ENCODE measurements at regions not wholly inside any gene's neighbourhood (a gene's known extent, or its start where the extent isn't known, plus 50 kb on each side); places are given as distances from the start of the nearest gene placed in this dataset.

GRCh38 chr1:239810061-239810481, 281.6 kb upstream of the FMN2 start:
- Histone ChIP-seq H3K4me3 (no peak overlapping the region), H3K27ac (no peak overlapping the region), H3K9me3 (no peaks in the 10 kb centered on the region), H3K36me3 (replicated peaks in 1 of 2; ENCODE audit: insufficient read depth in 1 of 2, low read depth in 2 of 2) (no peaks in the 10 kb centered on the region), H3K27me3 (no peaks in the 10 kb centered on the region), H3K4me1 (no peaks in the 10 kb centered on the region)
- no peak for DNase-seq
- no peak for ATAC-seq
- WGBS, 2 donors = 76 to 89% methylated on average over 8 of the region's 8 CpGs
- intact Hi-C loops (cut with DNase I) = no loop called here
- TF ChIP-seq POLR2A (IDR thresholded peaks at IDR 0.05) = no peak
- TF ChIP-seq, protein P1, sequence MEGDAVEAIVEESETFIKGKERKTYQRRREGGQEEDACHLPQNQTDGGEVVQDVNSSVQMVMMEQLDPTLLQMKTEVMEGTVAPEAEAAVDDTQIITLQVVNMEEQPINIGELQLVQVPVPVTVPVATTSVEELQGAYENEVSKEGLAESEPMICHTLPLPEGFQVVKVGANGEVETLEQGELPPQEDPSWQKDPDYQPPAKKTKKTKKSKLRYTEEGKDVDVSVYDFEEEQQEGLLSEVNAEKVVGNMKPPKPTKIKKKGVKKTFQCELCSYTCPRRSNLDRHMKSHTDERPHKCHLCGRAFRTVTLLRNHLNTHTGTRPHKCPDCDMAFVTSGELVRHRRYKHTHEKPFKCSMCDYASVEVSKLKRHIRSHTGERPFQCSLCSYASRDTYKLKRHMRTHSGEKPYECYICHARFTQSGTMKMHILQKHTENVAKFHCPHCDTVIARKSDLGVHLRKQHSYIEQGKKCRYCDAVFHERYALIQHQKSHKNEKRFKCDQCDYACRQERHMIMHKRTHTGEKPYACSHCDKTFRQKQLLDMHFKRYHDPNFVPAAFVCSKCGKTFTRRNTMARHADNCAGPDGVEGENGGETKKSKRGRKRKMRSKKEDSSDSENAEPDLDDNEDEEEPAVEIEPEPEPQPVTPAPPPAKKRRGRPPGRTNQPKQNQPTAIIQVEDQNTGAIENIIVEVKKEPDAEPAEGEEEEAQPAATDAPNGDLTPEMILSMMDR (IDR thresholded peaks at IDR 0.05) = no peak

DNA sequence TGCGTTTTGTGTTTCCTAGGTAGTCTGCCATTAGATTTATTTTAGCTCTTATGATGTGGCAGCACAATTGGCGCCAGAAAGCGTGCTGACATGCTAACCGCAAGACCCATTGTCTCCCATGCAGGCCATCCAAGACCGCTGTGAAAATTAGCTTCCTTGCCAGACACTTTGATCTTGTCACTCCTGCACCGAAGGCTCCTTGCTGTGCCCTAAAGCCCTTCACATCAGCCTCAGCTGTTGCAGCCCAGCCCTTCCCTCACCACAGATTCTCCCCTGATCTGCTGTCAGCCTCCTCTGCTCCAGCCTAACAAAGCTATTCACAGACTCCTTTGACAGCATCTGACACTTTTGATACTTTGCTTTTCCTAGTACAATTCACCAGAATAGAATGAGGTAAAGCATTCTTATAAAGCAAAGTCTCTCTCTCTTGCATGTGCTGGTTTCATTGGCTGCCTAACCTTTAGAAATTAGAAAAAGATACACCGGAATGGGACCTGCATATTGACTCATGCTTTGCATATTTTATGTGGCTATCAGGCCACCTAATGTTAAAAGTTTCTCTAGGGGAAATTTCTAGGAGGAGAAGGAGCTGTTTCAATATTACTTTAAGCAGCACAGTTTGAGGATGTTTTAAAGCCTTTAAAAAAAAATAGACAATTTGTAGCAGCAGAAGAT, 280.3 kb upstream of the FMN2 start:
- no peak for TF ChIP-seq POLR2A (IDR thresholded peaks at IDR 0.05)
- TF ChIP-seq, protein P1 (IDR thresholded peaks at IDR 0.05) = no peak
- ATAC-seq (no peak), DNase-seq (no peak)
- H3K9me3 ChIP-seq = no peaks in the 10 kb centered on the region
- H3K4me1 ChIP-seq = no peaks in the 10 kb centered on the region
- WGBS, 2 donors = 83 to 94% methylated on average over 7 of the region's 7 CpGs
- no peaks in the 10 kb centered on the region for H3K27me3 ChIP-seq
- H3K27ac ChIP-seq = no peak overlapping the region
- no peak overlapping the region for H3K4me3 ChIP-seq
- no peaks in the 10 kb centered on the region for H3K36me3 ChIP-seq (replicated peaks in 1 of 2; ENCODE audit: insufficient read depth in 1 of 2, low read depth in 2 of 2)
- intact Hi-C loops (cut with DNase I) = no loop called here

DNA sequence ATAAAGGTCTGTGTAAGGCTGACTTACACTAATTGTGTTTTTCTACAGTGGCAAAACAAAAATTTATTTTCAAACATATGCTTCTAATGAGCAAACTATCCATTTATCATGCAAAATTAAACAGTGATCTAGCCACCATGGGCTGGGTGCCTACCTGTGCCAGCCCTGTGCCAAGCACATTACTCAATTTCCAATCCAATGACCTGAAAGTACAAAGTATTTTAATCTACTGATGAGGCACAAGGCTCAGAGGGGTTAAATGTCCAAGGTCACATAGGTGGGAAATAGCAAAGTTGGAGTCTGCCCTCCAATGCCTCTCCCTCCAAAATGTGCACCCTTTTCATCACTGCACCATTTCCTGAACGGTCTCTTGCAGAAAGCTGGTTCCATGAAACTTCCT, 279.1 kb upstream of the FMN2 start:
- no peaks in the 10 kb centered on the region for H3K4me1 ChIP-seq
- H3K27ac ChIP-seq = no peak overlapping the region
- DNase-seq = no peak
- no peaks in the 10 kb centered on the region for H3K9me3 ChIP-seq
- no peaks in the 10 kb centered on the region for H3K27me3 ChIP-seq
- no peaks in the 10 kb centered on the region for H3K36me3 ChIP-seq (replicated peaks in 1 of 2; ENCODE audit: insufficient read depth in 1 of 2, low read depth in 2 of 2)
- H3K4me3 ChIP-seq = no peak overlapping the region
- no peak for ATAC-seq
- intact Hi-C loops (cut with DNase I) = no loop called here
- WGBS, 2 donors = 92 to 100% methylated on average over 1 of the region's 1 CpG
- TF ChIP-seq, protein P1 (IDR thresholded peaks at IDR 0.05) = no peak
- TF ChIP-seq POLR2A (IDR thresholded peaks at IDR 0.05) = no peak

DNA sequence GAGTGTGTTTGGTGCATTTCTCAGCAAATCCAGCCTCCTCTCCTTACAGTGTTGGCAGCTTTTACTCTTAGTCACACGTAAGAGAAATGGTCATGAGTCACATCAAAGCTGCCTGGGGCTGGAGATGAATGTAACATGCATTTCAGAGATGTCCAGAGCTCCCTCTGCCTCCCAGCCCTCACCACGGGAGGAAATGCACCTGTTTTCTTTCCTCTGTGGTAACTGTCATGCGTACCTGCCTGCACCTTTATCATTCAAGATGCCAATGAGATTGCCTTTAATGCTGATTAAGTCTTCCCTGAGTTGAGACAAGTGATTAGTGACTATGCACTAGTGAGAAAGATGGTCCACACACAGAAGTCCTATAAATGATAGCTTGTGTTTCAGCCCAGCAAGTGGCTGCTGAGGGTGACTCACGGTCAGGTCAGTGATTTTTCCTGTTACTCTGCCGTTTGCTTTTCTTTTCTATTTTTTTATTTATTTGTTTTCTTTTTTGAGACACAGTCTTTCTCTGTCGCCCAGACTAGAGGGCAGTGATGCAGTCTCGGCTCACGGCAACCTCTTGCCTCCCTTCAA, 277.3 kb upstream of the FMN2 start:
- H3K27me3 ChIP-seq = no peaks in the 10 kb centered on the region
- WGBS, 2 donors = 44 to 54% methylated on average over 8 of the region's 8 CpGs
- H3K27ac ChIP-seq = no peak overlapping the region
- no peaks in the 10 kb centered on the region for H3K36me3 ChIP-seq (replicated peaks in 1 of 2; ENCODE audit: insufficient read depth in 1 of 2, low read depth in 2 of 2)
- TF ChIP-seq, protein P1 (IDR thresholded peaks at IDR 0.05) = no peak
- no peak for TF ChIP-seq POLR2A (IDR thresholded peaks at IDR 0.05)
- DNase-seq (no peak), ATAC-seq (peak; percentile 18)
- intact Hi-C loops (cut with DNase I) = no loop called here
- H3K4me1 ChIP-seq = no peaks in the 10 kb centered on the region
- no peaks in the 10 kb centered on the region for H3K9me3 ChIP-seq
- no peak overlapping the region for H3K4me3 ChIP-seq

- intact Hi-C loops (cut with DNase I) = no loop called here
- Histone ChIP-seq H3K27me3 (no peaks in the 10 kb centered on the region), H3K9me3 (no peaks in the 10 kb centered on the region), H3K4me1 (no peaks in the 10 kb centered on the region), H3K4me3 (no peak overlapping the region), H3K27ac (no peak overlapping the region), H3K36me3 (replicated peaks in 1 of 2; ENCODE audit: insufficient read depth in 1 of 2, low read depth in 2 of 2) (no peaks in the 10 kb centered on the region)
- no peak for TF ChIP-seq POLR2A (IDR thresholded peaks at IDR 0.05)
- TF ChIP-seq, protein P1 (IDR thresholded peaks at IDR 0.05) = no peak
- no peak for DNase-seq
- 88 to 93% methylated on average over 4 of the region's 4 CpGs for WGBS, 2 donors
- no peak for ATAC-seq
Observed at GRCh38 chr1:239815074-239815473, 276.6 kb upstream of the FMN2 start.
